ENCODE measurements at regions not wholly inside any gene's neighbourhood (a gene's known extent, or its start where the extent isn't known, plus 50 kb on each side); places are given as distances from the start of the nearest gene placed in this dataset.

DNA sequence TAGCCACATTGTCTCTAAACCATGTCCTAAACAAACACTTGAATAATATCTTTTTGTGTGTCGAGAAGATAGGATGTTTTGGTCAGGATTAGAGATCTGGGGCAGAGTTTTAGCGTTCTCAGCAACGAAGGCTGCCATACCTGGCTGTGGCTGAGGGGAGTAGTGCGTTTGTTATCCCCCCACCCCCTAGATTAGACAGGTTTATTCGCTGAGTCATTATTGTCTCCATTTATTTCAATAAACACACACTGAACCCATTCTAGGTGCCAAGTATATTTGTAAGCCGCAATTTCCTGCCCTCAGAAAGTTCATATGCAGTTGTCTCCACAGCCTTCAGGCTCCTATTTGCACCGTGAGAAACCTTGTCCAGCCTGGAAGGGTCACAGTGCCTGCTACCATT, 1684.8 kb upstream of the TENM3 start:
- DNase-seq (ENCODE audit: low read depth, low spot score): no peak

DNA sequence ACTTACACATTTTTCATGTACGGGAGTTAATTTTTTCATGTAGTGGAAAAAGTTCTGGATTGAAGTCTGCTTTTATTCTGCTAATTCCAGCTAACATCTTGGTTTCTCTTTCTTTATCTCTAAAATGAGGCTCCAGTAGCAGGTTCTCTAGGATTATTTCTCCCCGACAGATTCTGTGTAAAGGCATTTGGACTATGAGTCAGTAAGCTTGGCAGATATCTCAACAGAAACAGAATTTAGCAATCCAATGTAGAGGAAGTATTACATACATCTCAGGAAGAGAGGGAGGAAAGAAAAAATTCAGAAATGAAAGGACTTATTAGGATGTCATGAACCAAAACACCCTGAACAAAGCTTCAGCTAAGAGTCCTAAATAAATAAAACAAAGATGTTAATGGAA, 1682.3 kb upstream of the TENM3 start:
- no peak for DNase-seq (ENCODE audit: low read depth, low spot score)

GRCh38 chr4:180564026-180564425, 1679.2 kb upstream of the TENM3 start:
- DNase-seq (ENCODE audit: low read depth, low spot score): no peak

- no peak for DNase-seq (ENCODE audit: low read depth, low spot score)
Measured at GRCh38 chr4:180564448-180564847, 1678.8 kb upstream of the TENM3 start.

GRCh38 chr4:180565856-180566431, 1677.3 kb upstream of the TENM3 start:
- DNase-seq (ENCODE audit: low read depth, low spot score): no peak

DNA sequence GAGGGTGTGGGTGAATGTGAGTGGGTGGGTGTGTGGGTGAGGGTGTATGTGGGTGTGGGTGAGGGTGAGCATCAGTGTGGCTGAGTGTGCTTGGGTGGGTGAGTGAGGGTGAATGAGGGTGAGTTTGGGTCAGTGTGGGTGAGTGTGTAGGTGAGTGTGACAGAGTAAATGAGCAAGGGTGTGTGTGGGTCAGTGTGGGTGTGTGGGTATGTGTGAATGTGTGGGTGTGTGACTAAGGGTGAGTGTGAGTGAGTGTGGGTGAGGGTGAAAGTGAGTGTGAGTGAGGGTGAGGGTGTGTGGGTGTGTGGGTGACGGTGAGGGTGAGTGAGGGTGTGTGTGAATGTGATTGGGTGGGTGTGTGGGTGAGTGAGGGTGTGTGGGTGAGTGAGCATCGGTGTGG, 1676.7 kb upstream of the TENM3 start:
- no peak for DNase-seq (ENCODE audit: low read depth, low spot score)

DNA sequence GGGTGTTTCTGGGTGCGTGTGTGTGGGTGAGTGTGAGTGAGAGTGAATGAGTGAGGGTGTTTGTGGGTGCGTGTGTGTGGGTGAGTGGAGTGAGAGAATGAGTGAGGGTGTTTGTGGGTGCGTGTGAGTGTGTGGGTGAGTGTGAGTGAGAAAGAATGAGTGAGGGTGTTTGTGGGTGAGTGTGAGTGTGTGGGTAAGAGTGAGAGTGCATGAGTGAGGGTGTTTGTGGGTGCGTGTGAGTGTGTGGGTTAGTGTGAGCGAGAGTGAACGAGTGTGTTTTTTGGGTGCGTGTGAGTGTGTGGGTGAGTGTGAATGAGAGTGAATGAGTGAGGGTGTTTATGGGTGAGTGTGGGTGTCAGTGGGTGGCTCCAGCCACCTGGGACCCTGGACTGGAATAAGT, 1676.1 kb upstream of the TENM3 start:
- no peak for DNase-seq (ENCODE audit: low read depth, low spot score)

GRCh38 chr4:180571516-180572055, 1671.6 kb upstream of the TENM3 start:
- DNase-seq (ENCODE audit: low read depth, low spot score): no peak

GRCh38 chr4:180578175-180578574, 1665.0 kb upstream of the TENM3 start:
- no peak for DNase-seq (ENCODE audit: low read depth, low spot score)

- no peak for DNase-seq (ENCODE audit: low read depth, low spot score)
Measured at GRCh38 chr4:180581061-180581460, 1662.1 kb upstream of the TENM3 start.

GRCh38 chr4:180587379-180587778, 1655.8 kb upstream of the TENM3 start:
- no peak for DNase-seq (ENCODE audit: low read depth, low spot score)

- no peak for DNase-seq (ENCODE audit: low read depth, low spot score)
Measured at GRCh38 chr4:180589575-180589974, 1653.6 kb upstream of the TENM3 start.

GRCh38 chr4:180596888-180597483, 1646.2 kb upstream of the TENM3 start:
- no peak for DNase-seq (ENCODE audit: low read depth, low spot score)

DNA sequence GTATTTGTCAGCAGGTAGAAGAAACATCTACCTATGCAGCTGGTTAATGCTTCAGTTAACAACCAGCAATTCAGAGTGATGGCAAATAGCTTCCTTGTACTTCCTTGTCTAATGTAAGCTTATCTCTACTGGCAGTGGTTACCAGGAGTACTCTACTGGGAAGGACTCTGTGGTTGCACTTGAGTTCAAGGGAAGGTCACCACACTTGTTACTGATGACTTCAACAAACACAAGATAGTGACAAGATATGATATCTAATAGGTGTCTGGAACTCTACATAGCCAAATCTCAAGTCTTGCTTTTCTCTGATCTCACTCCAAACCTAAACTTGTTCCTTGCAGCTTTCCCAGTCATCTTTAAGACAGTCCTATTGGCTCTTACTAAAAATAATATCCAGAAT, 1644.9 kb upstream of the TENM3 start:
- no peak for DNase-seq (ENCODE audit: low read depth, low spot score)

DNA sequence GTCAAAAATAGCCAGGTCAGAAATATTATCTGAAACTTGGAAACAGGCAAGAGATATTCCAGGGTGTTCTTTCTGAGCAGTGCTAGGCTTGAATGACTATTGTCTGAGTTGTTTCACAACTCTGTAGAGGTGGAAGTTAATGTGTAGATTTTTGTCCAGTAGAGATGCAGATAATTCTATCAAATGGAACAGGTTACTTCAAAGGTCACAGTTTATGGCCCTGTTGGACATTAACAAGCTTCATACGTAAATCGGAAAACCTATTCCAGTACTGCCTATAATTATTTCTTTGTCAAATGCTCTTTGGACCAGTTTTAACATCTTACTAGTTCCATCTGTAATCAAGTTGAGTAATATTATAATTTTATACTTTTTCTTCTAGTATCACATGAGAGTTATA, 1639.4 kb upstream of the TENM3 start:
- DNase-seq (ENCODE audit: low read depth, low spot score): no peak

DNA sequence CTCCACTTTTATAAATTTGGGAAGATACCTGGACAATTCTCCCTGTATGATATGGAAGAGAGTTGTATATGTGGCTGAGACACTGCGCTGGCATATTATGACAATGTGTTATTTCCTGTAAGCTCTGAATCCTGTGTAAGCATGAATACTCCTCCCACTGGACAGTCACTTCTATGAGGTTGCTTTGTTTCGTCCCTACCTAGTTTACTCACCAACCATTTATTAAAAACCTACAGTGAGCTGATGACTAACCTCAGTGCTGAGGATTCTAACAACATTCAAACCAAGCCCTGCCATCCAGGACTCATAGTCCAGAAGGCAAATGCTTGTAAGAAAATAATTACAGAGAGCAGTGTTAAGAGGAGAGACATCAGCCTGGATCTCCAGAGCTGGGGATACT, 1632.9 kb upstream of the TENM3 start:
- no peak for DNase-seq (ENCODE audit: low read depth, low spot score)

DNA sequence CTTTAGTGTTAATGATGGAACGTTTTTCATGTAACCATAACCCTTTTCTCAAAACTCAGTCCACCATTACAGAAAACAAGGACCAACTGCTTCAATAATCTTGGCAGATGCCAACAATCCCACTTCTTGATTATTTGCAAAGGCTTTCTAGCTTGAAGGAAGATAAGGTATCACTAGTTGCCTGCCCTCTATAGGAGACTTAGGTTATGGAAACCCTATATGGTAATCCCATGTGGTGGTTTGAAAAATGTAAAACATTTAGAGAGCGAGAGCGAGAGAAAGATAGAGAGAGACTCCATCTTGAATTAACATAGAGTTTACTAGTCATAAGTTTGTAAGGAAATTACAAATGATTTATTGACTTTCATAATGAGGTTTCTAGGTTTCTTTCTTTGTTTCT, 1627.5 kb upstream of the TENM3 start:
- DNase-seq (ENCODE audit: low read depth, low spot score): no peak

DNA sequence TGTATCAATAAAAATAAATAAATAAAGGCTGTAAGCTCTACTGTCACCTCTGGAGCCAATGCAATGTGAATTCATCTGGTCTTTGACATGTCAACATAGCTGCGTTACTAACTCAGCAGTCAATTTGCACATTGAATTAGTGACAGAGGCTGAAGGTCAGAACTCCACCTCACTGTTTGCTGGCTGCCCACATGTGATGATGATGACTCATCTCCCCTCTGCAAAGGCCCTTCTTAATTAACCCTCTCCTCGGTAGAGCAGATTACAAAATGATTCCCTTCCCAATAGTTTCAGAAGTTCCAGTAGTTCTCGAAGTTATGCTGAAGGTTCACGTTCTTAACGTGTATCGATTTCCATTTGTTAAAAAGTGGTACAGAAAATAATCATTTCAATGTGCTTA, 1626.0 kb upstream of the TENM3 start:
- no peak for DNase-seq (ENCODE audit: low read depth, low spot score)

- DNase-seq (ENCODE audit: low read depth, low spot score): no peak
Measured at GRCh38 chr4:180618396-180618795, 1624.8 kb upstream of the TENM3 start.

GRCh38 chr4:180619440-180619839, 1623.8 kb upstream of the TENM3 start:
- no peak for DNase-seq (ENCODE audit: low read depth, low spot score)

DNA sequence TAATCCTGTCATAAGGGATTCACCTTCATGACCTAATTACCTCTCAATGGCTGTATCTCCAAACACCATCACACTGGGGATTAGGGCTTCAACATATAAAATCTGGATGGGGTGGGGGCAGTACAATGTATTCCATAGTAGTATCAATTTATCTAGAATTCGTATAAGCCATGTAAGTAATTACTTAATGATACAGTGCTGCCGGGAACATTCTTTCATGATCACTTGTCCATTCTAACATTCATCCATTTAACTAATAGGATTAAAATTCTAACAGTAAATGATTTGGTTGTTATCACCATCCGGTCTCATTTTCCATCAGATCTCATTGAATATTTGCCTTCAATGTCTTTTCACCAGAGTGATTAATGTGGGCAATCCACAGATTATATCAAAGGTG, 1620.9 kb upstream of the TENM3 start:
- DNase-seq (ENCODE audit: low read depth, low spot score): no peak

DNA sequence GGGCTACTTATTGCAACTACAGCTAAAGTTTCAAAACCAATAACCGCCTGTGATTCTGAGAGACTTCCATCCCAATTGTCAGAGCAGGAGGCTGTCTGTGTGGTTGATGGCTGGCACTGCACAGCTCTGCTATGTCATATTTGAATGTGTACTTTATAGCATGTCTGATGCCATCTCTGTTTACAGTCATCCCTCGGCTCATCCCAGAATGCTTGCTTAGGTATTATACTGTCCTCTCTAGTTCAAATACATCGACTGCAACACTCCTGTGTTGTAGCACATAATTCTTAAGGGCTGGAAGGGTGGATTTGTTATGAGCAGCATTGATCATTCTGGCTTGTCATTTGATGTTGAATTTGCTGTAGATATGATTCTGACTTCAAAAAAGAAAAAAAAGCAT, 1617.5 kb upstream of the TENM3 start:
- DNase-seq (ENCODE audit: low read depth, low spot score): no peak

GRCh38 chr4:180630012-180630665, 1613.1 kb upstream of the TENM3 start:
- DNase-seq (ENCODE audit: low read depth, low spot score): no peak

Data from smooth muscle cell of the brain vasculature (primary cell).